Naive thymus-derived CD4-positive, alpha-beta T cell (primary cell): ENCODE measurements at regions not wholly inside any gene's neighbourhood (a gene's known extent, or its start where the extent isn't known, plus 50 kb on each side); places are given as distances from the start of the nearest gene placed in this dataset.

Experiments used
- ATAC-seq: fragments of 150-1000 bp; cut with Tn5 transposase; 2 replicates; pipeline ENCODE4 v1.10.0; 2021; ENCODE audit warnings: mild to moderate bottlenecking, moderate library complexity
- CTCF ChIA-PET: fragments of 350-600 bp; sonication (Branson Sonifier 250); formaldehyde crosslinking; loops from one replicate; lab custom pipeline; 2021; ENCODE audit warnings: antibody characterized with exemption; lab: Charles Lee
- POLR2A ChIA-PET: fragments of 350-600 bp; sonication (Branson Sonifier 250); formaldehyde crosslinking; loops from one replicate; lab custom pipeline; 2021; ENCODE audit warnings: antibody characterized with exemption, inconsistent platforms; lab: Charles Lee
- DNase-seq, 9 donors: peaks; one replicate each; pipeline versions ENCODE4 v3.0.0 to v3.0.0-alpha.2; 2020 to 2022; ENCODE audit warnings: mixed read lengths in 1 of 9
- H3K27ac ChIP-seq: one replicate; pipeline ENCODE4 v1.7.0; 2013; ENCODE audit warnings: mild to moderate bottlenecking, low read depth, low read length, moderate library complexity
- H3K27me3 ChIP-seq, 2 donors: one replicate each; pipeline ENCODE4 v1.7.0; 2013; ENCODE audit warnings: low read length in 2 of 2, mild to moderate bottlenecking in 2 of 2, moderate library complexity in 2 of 2; ENCODE audit not compliant: control insufficient read depth in 2 of 2, insufficient read depth in 2 of 2
- H3K36me3 ChIP-seq, 3 experiments: 1 replicate in 2 of 3; 2 replicates in 1 of 3; pipeline ENCODE4 v1.7.0; 2013; ENCODE audit warnings: low read length in 3 of 3, mild to moderate bottlenecking in 3 of 3, moderate library complexity in 1 of 3; ENCODE audit not compliant: insufficient read depth in 3 of 3, control insufficient read depth in 2 of 3
- H3K4me1 ChIP-seq, 2 donors: one replicate each; pipeline ENCODE4 v1.7.0; 2013; ENCODE audit warnings: low read length in 2 of 2, mild to moderate bottlenecking in 2 of 2, moderate library complexity in 1 of 2; ENCODE audit not compliant: control insufficient read depth in 2 of 2, insufficient read depth in 2 of 2
- H3K4me3 ChIP-seq: 2 replicates; pipeline ENCODE4 v1.7.0; 2013; ENCODE audit warnings: mild to moderate bottlenecking, low read length
- H3K9me3 ChIP-seq, 3 experiments: 1 replicate in 2 of 3; 2 replicates in 1 of 3; pipeline ENCODE4 v1.7.0; 2013; ENCODE audit warnings: low read length in 3 of 3; ENCODE audit not compliant: control insufficient read depth in 2 of 3
- H3K27ac Mint-ChIP-seq, 9 donors: one replicate each; pipeline ENCODE4 v1.8.0; 2020 to 2022; ENCODE audit warnings: mixed read lengths in 9 of 9, mild to moderate bottlenecking in 8 of 9, moderate library complexity in 5 of 9, inconsistent platforms in 2 of 9
- H3K27me3 Mint-ChIP-seq, 5 donors: one replicate each; pipeline ENCODE4 v1.8.0; 2021 to 2022; ENCODE audit warnings: mixed read lengths in 5 of 5, mild to moderate bottlenecking in 1 of 5
- H3K36me3 Mint-ChIP-seq, 5 donors: one replicate each; pipeline ENCODE4 v1.8.0; 2020 to 2022; ENCODE audit warnings: mixed read lengths in 5 of 5, mild to moderate bottlenecking in 3 of 5, inconsistent platforms in 1 of 5
- H3K4me1 Mint-ChIP-seq, 7 donors: one replicate each; pipeline ENCODE4 v1.8.0; 2020 to 2022; ENCODE audit warnings: mixed read lengths in 7 of 7, mild to moderate bottlenecking in 3 of 7, inconsistent platforms in 1 of 7
- H3K4me3 Mint-ChIP-seq, 10 donors: one replicate each; pipeline ENCODE4 v1.8.0; 2020 to 2022; ENCODE audit warnings: mild to moderate bottlenecking in 10 of 10, mixed read lengths in 10 of 10, moderate library complexity in 6 of 10, inconsistent platforms in 2 of 10
- H3K9me3 Mint-ChIP-seq, 11 donors: one replicate each; pipeline ENCODE4 v1.8.0; 2020 to 2022; ENCODE audit warnings: mixed read lengths in 11 of 11, mild to moderate bottlenecking in 4 of 11, inconsistent platforms in 1 of 11, moderate library complexity in 1 of 11
- intact Hi-C, 2 donors: fragments of 100-400 bp; cut with micrococcal nuclease; formaldehyde crosslinking; loops; one replicate each; pipeline ENCODE4 v1.15.1; 2023

DNA sequence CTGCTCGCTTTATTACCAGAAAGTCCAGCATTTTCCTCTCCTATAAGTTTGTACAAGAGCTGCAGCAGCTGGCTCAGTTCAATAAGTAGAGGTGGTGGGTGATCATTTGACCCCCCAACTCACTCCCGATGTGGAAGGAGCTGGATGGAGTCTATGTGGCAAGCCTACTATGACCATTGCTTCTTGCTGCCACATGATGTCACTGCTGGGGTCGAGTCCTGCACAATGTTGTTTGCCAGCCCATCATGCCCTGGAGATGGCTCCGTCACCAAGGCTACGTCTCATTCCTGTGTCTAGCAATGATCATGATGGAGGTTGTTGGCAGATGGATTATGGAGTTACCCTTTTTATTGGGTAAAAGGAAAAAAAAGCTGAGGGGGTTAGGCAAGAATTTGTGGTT, 266.3 kb downstream of the PSAT1 start:
- DNase-seq (no peak), ATAC-seq (no peak)
- intact Hi-C loops = no loop called here
- ChIA-PET CTCF (no interaction called here), POLR2A (no interaction called here)
- Mint-ChIP-seq H3K4me1 (no peaks in the 10 kb centered on the region), H3K36me3 (no peaks in the 10 kb centered on the region), H3K27ac (no peak overlapping the region), H3K27me3 (peaks cover 0 to 3% (median 0%) of the 10 kb centered on the region in 5 donors), H3K4me3 (no peak overlapping the region), H3K9me3 (peaks cover 0 to 7% (median 0%) of the 10 kb centered on the region in 11 donors)
- Histone ChIP-seq H3K36me3 (no peaks in the 10 kb centered on the region), H3K4me1 (no peaks in the 10 kb centered on the region), H3K4me3 (no peak overlapping the region), H3K27ac (no peak overlapping the region), H3K27me3 (no peaks in the 10 kb centered on the region), H3K9me3 (no peaks in the 10 kb centered on the region)

DNA sequence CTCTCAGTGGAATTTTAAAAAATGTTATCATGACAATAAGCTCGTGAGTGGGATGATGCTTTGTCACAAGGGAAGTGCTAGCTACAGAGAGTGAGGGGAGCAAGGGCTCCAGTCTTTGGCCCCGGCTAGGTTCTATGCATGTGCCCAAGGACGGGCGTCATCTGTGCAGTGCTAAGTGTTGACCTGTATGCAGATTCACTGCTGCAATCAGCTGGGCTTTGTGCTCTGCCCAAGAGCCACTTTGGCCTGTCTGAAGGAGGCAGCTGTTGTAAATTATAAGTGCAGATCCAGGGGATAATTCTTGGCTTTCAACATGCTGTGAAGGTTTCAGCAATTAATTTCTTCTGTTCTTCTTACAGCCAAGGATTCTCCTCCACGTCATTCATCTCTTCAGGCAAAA, 268.6 kb downstream of the PSAT1 start:
- H3K4me3 Mint-ChIP-seq = no peak overlapping the region
- H3K9me3 Mint-ChIP-seq = peaks cover 0 to 8% (median 0%) of the 10 kb centered on the region in 11 donors
- no peak overlapping the region for H3K4me3 ChIP-seq
- ChIA-PET POLR2A (no interaction called here), CTCF (no interaction called here)
- H3K27me3 Mint-ChIP-seq = peaks cover 0 to 4% (median 0%) of the 10 kb centered on the region in 5 donors
- no peaks in the 10 kb centered on the region for H3K27me3 ChIP-seq
- no peaks in the 10 kb centered on the region for H3K9me3 ChIP-seq
- H3K27ac ChIP-seq = no peak overlapping the region
- no peaks in the 10 kb centered on the region for H3K4me1 ChIP-seq
- peaks cover 0 to 1% (median 0%) of the 10 kb centered on the region in 7 donors for H3K4me1 Mint-ChIP-seq
- no peaks in the 10 kb centered on the region for H3K36me3 Mint-ChIP-seq
- intact Hi-C loops = no loop called here
- no peaks in the 10 kb centered on the region for H3K36me3 ChIP-seq
- no peak overlapping the region for H3K27ac Mint-ChIP-seq
- no peak for DNase-seq
- ATAC-seq = no peak

DNA sequence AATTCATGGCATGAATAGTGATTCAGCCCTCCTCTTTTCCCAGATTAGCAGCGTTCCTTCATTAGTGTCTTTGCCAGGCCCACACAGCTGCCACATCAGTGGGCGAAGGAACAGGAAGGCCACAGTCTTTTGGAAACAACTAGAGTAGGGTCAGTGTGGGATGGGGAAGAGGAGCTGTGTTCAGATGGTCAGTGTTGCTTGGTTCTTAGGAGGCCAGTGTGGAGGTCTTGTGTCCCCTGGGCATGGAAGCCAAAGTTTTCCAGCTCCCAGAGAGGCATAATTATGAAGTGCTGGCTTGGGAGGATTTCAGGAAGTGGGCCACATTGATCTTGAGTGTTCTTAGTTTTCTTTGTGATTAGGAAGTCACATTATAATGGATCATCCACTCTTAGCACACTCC, 269.6 kb downstream of the PSAT1 start:
- ATAC-seq (no peak), DNase-seq (no peak)
- Histone ChIP-seq H3K4me1 (no peaks in the 10 kb centered on the region), H3K36me3 (no peaks in the 10 kb centered on the region), H3K27me3 (no peaks in the 10 kb centered on the region), H3K4me3 (no peak overlapping the region), H3K9me3 (no peaks in the 10 kb centered on the region), H3K27ac (no peak overlapping the region)
- intact Hi-C loops = no loop called here
- Mint-ChIP-seq H3K4me1 (peaks cover 0 to 1% (median 0%) of the 10 kb centered on the region in 7 donors), H3K36me3 (no peaks in the 10 kb centered on the region), H3K9me3 (peaks cover 0 to 8% (median 0%) of the 10 kb centered on the region in 11 donors), H3K27me3 (peaks cover 0 to 6% (median 0%) of the 10 kb centered on the region in 5 donors), H3K27ac (no peak overlapping the region), H3K4me3 (no peak overlapping the region)
- POLR2A ChIA-PET = no interaction called here
- CTCF ChIA-PET = no interaction called here

GRCh38 chr9:78566948-78567675, 270.2 kb downstream of the PSAT1 start:
- Mint-ChIP-seq H3K4me1 (peaks cover 0 to 1% (median 0%) of the 10 kb centered on the region in 7 donors), H3K36me3 (no peaks in the 10 kb centered on the region), H3K27me3 (peaks cover 0 to 6% (median 0%) of the 10 kb centered on the region in 5 donors), H3K9me3 (peaks cover 0 to 8% (median 0%) of the 10 kb centered on the region in 11 donors), H3K4me3 (no peak overlapping the region), H3K27ac (no peak overlapping the region)
- no peak overlapping the region for H3K4me3 ChIP-seq
- no peaks in the 10 kb centered on the region for H3K9me3 ChIP-seq
- no peak overlapping the region for H3K27ac ChIP-seq
- ChIA-PET CTCF (no interaction called here), POLR2A (interaction anchor here (0.6 to 0.8 kb wide), 2 partner anchors 18 to 181 kb away, joined by 3 read pairs; no protein-coding TSS in a partner anchor)
- no peaks in the 10 kb centered on the region for H3K27me3 ChIP-seq
- no peak for ATAC-seq
- no peaks in the 10 kb centered on the region for H3K36me3 ChIP-seq
- H3K4me1 ChIP-seq = no peaks in the 10 kb centered on the region
- intact Hi-C loops = no loop called here
- no peak for DNase-seq

DNA sequence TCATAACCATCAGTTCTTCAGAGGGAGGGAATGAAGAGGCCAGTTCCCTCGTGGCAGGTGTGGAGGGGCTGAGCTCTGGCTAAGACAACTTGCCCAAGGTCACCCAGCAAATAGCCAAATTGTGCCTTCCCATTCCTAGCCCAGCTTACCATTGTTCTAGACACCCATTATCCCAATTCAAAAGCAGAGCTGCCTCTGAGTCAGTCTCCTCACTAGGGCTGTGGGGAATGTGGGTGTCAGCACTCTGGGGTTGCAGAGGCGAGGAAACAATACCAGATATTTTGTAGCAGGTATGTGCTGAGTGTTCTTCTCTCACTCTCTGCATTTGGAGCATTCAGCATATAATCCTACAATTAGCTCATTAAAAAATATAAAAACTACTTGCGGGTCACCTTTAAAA, 270.8 kb downstream of the PSAT1 start:
- ATAC-seq = no peak

GRCh38 chr9:78568774-78569173, 271.8 kb downstream of the PSAT1 start:
- Mint-ChIP-seq H3K27ac (no peak overlapping the region), H3K36me3 (no peaks in the 10 kb centered on the region), H3K4me1 (peaks cover 0 to 1% (median 0%) of the 10 kb centered on the region in 7 donors), H3K9me3 (peaks cover 0 to 8% (median 0%) of the 10 kb centered on the region in 11 donors), H3K27me3 (peaks cover 0 to 4% (median 0%) of the 10 kb centered on the region in 5 donors), H3K4me3 (no peak overlapping the region)
- POLR2A ChIA-PET = no interaction called here
- intact Hi-C loops = no loop called here
- no peaks in the 10 kb centered on the region for H3K4me1 ChIP-seq
- ATAC-seq (no peak), DNase-seq (no peak)
- no peaks in the 10 kb centered on the region for H3K36me3 ChIP-seq
- CTCF ChIA-PET = no interaction called here
- H3K27me3 ChIP-seq = no peaks in the 10 kb centered on the region
- no peak overlapping the region for H3K27ac ChIP-seq
- H3K4me3 ChIP-seq = no peak overlapping the region
- no peaks in the 10 kb centered on the region for H3K9me3 ChIP-seq

More for the DNA sequence above, 270.8 kb downstream of the PSAT1 start:
- Mint-ChIP-seq H3K27ac (no peak overlapping the region), H3K36me3 (no peaks in the 10 kb centered on the region), H3K27me3 (peaks cover 0 to 6% (median 0%) of the 10 kb centered on the region in 5 donors), H3K9me3 (peaks cover 0 to 8% (median 0%) of the 10 kb centered on the region in 11 donors), H3K4me1 (peaks cover 0 to 1% (median 0%) of the 10 kb centered on the region in 7 donors), H3K4me3 (no peak overlapping the region)
- no peak overlapping the region for H3K4me3 ChIP-seq
- no peaks in the 10 kb centered on the region for H3K36me3 ChIP-seq
- intact Hi-C loops = no loop called here
- DNase-seq = no peak
- no peak overlapping the region for H3K27ac ChIP-seq
- CTCF ChIA-PET = no interaction called here
- POLR2A ChIA-PET = interaction anchor here (0.6 to 0.8 kb wide), 2 partner anchors 18 to 181 kb away, joined by 3 read pairs; no protein-coding TSS in a partner anchor
- no peaks in the 10 kb centered on the region for H3K27me3 ChIP-seq
- no peaks in the 10 kb centered on the region for H3K4me1 ChIP-seq
- no peaks in the 10 kb centered on the region for H3K9me3 ChIP-seq

- H3K27ac Mint-ChIP-seq = no peak overlapping the region
- no peak overlapping the region for H3K4me3 Mint-ChIP-seq
- H3K4me1 ChIP-seq = no peaks in the 10 kb centered on the region
- H3K4me3 ChIP-seq = no peak overlapping the region
- no peak for ATAC-seq
- H3K9me3 Mint-ChIP-seq = peaks cover 0 to 10% (median 0%) of the 10 kb centered on the region in 11 donors
- H3K36me3 ChIP-seq = no peaks in the 10 kb centered on the region
- no peak overlapping the region for H3K27ac ChIP-seq
- peaks cover 0 to 1% (median 0%) of the 10 kb centered on the region in 7 donors for H3K4me1 Mint-ChIP-seq
- no peaks in the 10 kb centered on the region for H3K36me3 Mint-ChIP-seq
- intact Hi-C loops = no loop called here
- no peaks in the 10 kb centered on the region for H3K27me3 ChIP-seq
- POLR2A ChIA-PET = no interaction called here
- CTCF ChIA-PET = no interaction called here
- no peak for DNase-seq
- H3K9me3 ChIP-seq = no peaks in the 10 kb centered on the region
- H3K27me3 Mint-ChIP-seq = peaks cover 0 to 14% (median 0%) of the 10 kb centered on the region in 5 donors
Measured at GRCh38 chr9:78572266-78572665, 275.3 kb downstream of the PSAT1 start.
